ENCODE measurements at regions not wholly inside any gene's neighbourhood (a gene's known extent, or its start where the extent isn't known, plus 50 kb on each side); places are given as distances from the start of the nearest gene placed in this dataset.

DNA sequence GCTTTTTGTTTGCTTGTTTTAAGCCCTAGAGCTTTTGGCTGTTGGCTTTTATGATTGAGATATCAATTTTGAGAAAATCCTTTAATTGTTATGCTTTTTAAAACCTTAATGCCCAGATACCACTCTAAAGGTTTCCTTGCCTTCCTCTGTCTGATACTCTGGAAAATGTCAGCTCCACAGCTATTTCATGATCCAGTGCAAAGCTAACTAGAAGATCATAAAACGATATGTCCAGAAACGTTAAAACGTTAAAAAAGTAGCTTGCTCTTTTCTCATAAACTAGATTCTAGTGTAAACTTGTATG, 189.5 kb upstream of the TENT5A start:
- Histone ChIP-seq H3K36me3 (no peaks in the 10 kb centered on the region), H3K9me3 (no peaks in the 10 kb centered on the region), H3K27ac (no peak overlapping the region), H3K4me1 (peaks cover 0 to 14% (median 0%) of the 10 kb centered on the region in 3 donors), H3K27me3 (no peaks in the 10 kb centered on the region), H3K4me3 (no peak overlapping the region)
- no peak for ATAC-seq
- WGBS, 2 donors (ENCODE audit: low coverage in 1 of 2) = 32 to 100% methylated on average over 1 to 3 of the region's 3 CpGs
- TF ChIP-seq POLR2AphosphoS5 (IDR thresholded peaks at IDR 0.05) (no peak), POLR2A (IDR thresholded peaks at IDR 0.05) (no peak), EP300 (IDR thresholded peaks at IDR 0.05) (no peak)
- TF ChIP-seq, protein P1, sequence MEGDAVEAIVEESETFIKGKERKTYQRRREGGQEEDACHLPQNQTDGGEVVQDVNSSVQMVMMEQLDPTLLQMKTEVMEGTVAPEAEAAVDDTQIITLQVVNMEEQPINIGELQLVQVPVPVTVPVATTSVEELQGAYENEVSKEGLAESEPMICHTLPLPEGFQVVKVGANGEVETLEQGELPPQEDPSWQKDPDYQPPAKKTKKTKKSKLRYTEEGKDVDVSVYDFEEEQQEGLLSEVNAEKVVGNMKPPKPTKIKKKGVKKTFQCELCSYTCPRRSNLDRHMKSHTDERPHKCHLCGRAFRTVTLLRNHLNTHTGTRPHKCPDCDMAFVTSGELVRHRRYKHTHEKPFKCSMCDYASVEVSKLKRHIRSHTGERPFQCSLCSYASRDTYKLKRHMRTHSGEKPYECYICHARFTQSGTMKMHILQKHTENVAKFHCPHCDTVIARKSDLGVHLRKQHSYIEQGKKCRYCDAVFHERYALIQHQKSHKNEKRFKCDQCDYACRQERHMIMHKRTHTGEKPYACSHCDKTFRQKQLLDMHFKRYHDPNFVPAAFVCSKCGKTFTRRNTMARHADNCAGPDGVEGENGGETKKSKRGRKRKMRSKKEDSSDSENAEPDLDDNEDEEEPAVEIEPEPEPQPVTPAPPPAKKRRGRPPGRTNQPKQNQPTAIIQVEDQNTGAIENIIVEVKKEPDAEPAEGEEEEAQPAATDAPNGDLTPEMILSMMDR (IDR thresholded peaks at IDR 0.05) = no peak

DNA sequence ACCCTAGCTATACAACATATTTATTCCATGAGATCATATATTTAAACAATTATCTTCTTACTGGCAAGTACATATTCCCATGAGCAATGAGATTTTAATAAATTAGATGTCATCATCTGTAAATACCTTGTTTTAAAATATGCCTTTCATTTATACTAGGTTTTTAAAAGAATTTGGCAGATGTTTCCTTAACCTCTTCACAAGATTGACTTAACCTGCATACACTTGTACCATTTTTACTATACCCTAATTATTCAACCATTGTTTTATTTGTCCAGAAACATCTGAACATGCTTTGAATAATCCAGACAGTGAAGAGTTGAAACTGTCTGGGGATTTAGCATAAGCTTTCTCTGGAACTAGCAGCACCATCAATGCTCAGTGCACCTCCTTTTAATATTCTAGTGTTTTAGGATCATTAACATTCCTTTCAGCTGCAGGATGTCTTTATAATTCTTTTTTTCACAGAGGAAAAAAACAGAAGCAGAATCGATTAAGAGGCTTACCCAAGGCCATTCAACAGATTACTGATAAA, 188.0 kb upstream of the TENT5A start:
- H3K4me1 ChIP-seq = peaks cover 0 to 14% (median 0%) of the 10 kb centered on the region in 3 donors
- H3K27ac ChIP-seq = no peak overlapping the region
- no peak overlapping the region for H3K4me3 ChIP-seq
- no peaks in the 10 kb centered on the region for H3K27me3 ChIP-seq
- no peak for ATAC-seq
- no peaks in the 10 kb centered on the region for H3K36me3 ChIP-seq
- no peak for TF ChIP-seq POLR2A (IDR thresholded peaks at IDR 0.05)
- TF ChIP-seq, protein P1 (IDR thresholded peaks at IDR 0.05) = no peak
- no peak for TF ChIP-seq POLR2AphosphoS5 (IDR thresholded peaks at IDR 0.05)
- no peak for TF ChIP-seq EP300 (IDR thresholded peaks at IDR 0.05)
- WGBS, 2 donors (ENCODE audit: low coverage in 1 of 2) = 27 to 44% methylated on average over 1 of the region's 1 CpG
- no peaks in the 10 kb centered on the region for H3K9me3 ChIP-seq

- 22 to 31% methylated on average over 1 to 3 of the region's 3 CpGs for WGBS, 2 donors (ENCODE audit: low coverage in 1 of 2)
- no peak for ATAC-seq
Measured at GRCh38 chr6:81939766-81940165, 187.3 kb upstream of the TENT5A start.

GRCh38 chr6:81938991-81939732, 186.7 kb upstream of the TENT5A start:
- Histone ChIP-seq H3K4me1 (peaks cover 0 to 14% (median 0%) of the 10 kb centered on the region in 3 donors), H3K27ac (no peak overlapping the region)
- 8 to 92% methylated on average over 1 to 2 of the region's 3 CpGs for WGBS, 2 donors (ENCODE audit: low coverage in 1 of 2)

More at GRCh38 chr6:81939766-81940165, 187.3 kb upstream of the TENT5A start:
- Histone ChIP-seq H3K36me3 (no peaks in the 10 kb centered on the region), H3K27me3 (no peaks in the 10 kb centered on the region), H3K4me3 (no peak overlapping the region), H3K27ac (no peak overlapping the region), H3K9me3 (no peaks in the 10 kb centered on the region), H3K4me1 (peaks cover 0 to 14% (median 0%) of the 10 kb centered on the region in 3 donors)
- TF ChIP-seq, protein P1 (IDR thresholded peaks at IDR 0.05) = no peak
- TF ChIP-seq EP300 (IDR thresholded peaks at IDR 0.05) (no peak), POLR2A (IDR thresholded peaks at IDR 0.05) (no peak), POLR2AphosphoS5 (IDR thresholded peaks at IDR 0.05) (no peak)

More at GRCh38 chr6:81938991-81939732, 186.7 kb upstream of the TENT5A start:
- ATAC-seq = no peak
- no peak overlapping the region for H3K4me3 ChIP-seq
- TF ChIP-seq POLR2A (IDR thresholded peaks at IDR 0.05) = no peak
- TF ChIP-seq, protein P1 (IDR thresholded peaks at IDR 0.05) = no peak
- TF ChIP-seq POLR2AphosphoS5 (IDR thresholded peaks at IDR 0.05) = no peak
- TF ChIP-seq EP300 (IDR thresholded peaks at IDR 0.05) = no peak
- H3K36me3 ChIP-seq = no peaks in the 10 kb centered on the region
- H3K9me3 ChIP-seq = no peaks in the 10 kb centered on the region
- H3K27me3 ChIP-seq = no peaks in the 10 kb centered on the region

Data from gastroesophageal sphincter (tissue), 4 donors.